ENCODE measurements at regions not wholly inside any gene's neighbourhood (a gene's known extent, or its start where the extent isn't known, plus 50 kb on each side); places are given as distances from the start of the nearest gene placed in this dataset.
A peak's percentile ranks its signal among the peaks of the same experiment; 100 is the strongest.

DNA sequence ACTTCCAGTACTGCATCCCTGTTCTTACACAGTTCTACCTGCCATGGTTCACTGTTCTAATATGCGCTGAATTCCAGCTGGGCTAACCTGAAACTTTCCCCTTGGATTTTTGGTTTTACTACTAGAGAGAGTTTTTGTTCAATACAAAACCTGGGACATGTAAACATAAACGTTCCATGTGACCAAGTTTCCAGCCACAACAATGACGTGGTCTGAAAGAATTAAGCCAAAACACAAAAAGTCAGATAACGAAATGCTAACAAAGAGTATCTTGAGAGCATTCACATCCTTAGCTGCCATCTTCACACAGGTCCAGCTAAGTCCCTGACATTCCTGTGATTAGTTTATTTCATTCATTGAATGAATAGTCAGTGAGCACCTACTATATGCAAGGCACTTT is 467.0 kb upstream of the PKDCC start:
- DNase-seq: no peak

- no peak for DNase-seq
Observed at GRCh38 chr2:41595240-41595639, 452.6 kb upstream of the PKDCC start.

DNA sequence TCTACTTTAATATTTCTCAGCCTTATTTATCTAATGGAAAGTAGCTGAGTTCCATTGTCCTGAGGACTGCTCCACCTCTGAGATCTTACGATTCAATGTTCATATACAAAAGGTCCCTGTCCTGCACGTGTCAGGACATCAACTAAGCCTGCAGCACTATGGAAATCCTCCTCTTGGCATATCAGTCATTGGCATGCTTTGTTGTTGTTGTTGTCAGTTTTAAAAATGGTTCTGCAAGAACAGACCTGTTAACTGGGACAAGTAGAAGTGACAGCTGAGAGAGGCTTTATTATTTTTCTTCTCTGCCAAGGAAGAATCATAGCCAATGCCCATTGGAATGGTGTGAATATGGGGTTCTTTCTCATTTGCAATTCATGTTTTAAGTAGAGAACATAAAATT is 450.1 kb upstream of the PKDCC start:
- DNase-seq: no peak

DNA sequence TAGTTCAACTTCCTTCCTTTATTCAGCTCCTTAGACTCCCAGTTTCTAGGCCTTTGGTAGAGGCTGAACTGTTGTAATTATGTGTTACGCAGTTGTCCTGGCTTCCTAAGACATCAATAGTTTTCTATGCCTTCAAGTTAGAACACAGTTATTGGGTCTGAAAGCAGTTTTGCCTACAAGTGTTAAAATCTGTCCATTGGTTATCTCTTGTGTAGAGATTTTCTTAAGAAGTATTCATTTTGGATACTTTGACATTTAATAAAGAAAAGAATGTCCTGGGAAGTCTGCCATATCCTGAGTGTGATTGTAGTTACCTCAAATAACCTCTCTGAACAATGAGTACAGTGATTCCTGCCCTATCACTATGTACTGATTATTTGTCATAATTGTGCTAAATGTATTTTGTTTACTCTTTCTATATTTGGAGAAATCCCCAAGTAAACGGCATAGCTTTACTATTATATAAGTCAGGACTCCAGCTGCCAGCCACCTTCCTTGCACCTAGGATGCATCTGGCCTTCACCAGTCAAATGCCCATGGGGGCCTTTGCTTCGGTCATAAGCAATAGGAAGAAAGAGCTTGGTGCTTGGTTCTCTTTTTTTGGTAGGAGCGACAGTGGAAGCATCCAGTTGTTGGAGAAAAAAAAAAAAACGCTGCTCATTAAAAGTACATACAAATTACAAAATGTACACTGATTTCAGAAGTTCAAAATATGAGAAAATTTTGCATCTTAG is 449.5 kb upstream of the PKDCC start:
- DNase-seq: no peak

- no peak for DNase-seq
Observed at GRCh38 chr2:41600460-41600859, 447.4 kb upstream of the PKDCC start.

DNA sequence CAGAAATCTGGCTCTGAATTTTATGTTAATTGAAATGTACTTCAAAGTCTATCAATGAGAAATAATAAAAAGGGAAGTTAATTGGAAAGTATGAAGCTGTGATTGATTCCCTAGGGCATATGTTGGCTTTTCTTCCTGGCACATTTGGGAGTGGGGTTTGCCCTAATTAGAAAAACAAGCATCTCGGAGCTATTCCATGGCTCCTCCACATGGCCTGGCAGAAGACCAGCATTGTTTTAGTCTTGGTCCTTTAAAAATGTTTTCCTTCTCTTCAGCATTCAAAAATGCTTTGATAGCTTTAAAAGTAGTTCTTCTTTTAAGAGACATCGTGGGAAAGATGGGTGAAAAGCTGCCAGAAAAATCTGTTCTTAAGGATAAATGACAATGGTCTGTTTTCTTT is 445.5 kb upstream of the PKDCC start:
- DNase-seq: no peak

- no peak for DNase-seq
Observed at GRCh38 chr2:41605311-41605710, 442.5 kb upstream of the PKDCC start.

GRCh38 chr2:41605914-41606313 is 441.9 kb upstream of the PKDCC start:
- no peak for DNase-seq

DNA sequence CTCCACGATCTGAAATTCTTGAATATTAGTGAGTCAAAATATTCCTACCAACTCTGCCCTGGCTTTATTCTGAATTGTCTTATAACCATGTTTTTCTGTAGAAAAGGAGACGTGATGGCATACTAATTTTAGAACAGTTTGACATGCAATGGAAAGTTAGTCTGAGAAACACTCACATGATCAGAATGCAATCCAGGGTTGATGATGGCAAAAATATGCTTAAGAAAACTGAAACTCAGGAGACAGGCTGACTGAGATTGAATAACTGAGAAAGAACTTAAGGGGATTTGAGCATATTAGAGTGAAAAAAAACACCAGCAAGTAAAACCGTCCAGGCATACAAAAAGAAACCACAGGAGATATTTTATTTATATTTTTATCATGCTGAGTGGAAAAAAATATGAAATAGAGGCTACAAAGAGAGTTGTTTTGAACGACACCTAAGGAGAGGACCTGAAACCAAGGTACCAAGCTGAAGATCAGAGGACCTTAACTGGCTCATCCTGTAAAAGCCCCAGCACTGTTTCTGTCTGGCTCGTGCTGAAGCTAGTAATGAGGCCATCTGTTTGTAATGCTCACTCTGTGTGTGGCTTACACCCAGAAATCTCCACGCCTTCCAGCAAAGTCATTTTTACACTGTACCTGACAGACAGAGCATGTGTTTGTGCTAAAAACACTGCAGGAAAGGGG is 437.2 kb upstream of the PKDCC start:
- no peak for DNase-seq

- DNase-seq: no peak
Observed at GRCh38 chr2:41618754-41619153, 429.1 kb upstream of the PKDCC start.

- no peak for DNase-seq
Observed at GRCh38 chr2:41621095-41621494, 426.7 kb upstream of the PKDCC start.

- DNase-seq: no peak
Observed at GRCh38 chr2:41621563-41621962, 426.3 kb upstream of the PKDCC start.

DNA sequence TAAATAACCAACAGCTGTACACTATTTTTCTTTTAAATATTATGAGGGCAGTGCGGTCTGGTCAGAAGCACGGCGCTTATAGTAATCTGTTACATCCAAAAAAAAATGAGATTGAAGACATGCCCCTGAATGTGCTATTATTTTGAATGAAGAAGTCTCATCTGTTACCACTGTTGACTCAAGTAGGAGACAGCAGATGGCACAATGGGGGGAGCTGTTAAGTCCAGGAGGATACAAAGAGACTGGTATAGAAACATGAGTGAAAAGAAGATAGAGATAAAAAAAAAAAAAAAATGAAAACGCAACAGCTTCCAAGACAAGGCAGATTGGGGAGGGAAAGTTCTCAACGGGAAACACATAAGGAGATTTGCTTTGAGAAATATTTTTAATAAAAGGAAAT is 425.5 kb upstream of the PKDCC start:
- no peak for DNase-seq

GRCh38 chr2:41626936-41627335 is 420.9 kb upstream of the PKDCC start:
- DNase-seq: no peak

- DNase-seq: no peak
Observed at GRCh38 chr2:41634686-41635085, 413.1 kb upstream of the PKDCC start.

DNA sequence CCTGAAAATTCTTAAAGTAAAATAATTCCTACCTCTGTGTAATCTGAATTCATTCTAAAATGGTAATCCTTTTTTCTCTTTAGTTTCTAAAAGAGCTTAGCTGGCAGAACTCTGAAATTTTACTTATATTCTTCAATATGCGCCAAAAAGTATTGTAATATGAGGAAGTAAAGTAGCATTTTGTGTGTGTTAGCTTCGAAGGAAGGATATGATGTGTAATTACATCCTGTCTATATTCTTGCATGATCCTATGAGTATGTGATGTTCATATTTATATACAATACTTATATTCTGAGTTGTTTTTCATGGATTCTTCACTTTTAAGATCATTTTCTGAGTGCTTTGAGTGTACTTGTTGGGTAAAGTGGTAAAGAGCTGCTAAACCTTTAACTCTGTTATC is 402.9 kb upstream of the PKDCC start:
- DNase-seq: no peak

DNA sequence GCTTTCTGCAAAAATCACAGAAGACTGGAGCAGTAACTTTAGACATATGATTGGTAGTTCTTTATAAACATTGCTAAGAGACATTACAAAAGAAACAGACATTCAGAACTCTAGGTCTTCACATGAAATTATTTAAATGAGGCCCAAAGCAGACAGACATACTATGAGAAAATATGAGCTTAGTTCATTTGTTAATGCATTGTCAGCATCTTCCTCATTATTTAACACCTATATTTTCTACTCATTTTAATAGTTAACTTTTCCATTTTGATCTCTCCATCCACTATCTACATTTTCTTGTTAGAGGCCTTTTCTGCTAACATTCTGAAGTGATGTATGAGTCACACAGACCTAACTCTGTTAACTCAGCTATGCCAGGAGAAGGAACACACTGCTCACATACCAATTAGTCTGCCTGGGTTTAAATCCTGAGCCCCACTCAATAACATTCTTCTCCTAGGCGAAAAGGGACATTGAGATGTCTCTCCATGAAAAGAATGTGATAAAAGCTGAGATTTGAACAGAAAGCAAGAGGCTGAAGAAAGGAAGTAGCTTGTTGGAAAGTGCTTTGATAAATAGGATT is 400.3 kb upstream of the PKDCC start:
- DNase-seq: no peak

DNA sequence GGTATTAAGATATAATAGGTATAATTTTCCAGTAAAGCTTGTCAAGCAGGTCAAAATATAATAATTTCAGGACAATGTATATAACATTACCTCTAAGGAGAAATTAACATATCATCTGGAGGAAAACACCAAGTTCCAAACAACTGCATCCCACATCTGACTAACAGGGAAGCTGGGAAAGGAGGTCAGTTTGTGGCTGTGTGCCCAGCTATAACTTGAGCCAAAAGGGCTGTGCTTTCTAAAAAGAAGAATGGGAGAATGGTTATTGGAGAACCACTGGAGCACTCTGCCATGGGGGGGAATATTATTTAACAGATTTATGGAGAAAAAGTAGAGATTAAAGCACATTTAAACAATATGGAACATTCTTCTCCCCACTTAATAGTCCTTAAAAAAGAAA is 390.6 kb upstream of the PKDCC start:
- DNase-seq: no peak

DNA sequence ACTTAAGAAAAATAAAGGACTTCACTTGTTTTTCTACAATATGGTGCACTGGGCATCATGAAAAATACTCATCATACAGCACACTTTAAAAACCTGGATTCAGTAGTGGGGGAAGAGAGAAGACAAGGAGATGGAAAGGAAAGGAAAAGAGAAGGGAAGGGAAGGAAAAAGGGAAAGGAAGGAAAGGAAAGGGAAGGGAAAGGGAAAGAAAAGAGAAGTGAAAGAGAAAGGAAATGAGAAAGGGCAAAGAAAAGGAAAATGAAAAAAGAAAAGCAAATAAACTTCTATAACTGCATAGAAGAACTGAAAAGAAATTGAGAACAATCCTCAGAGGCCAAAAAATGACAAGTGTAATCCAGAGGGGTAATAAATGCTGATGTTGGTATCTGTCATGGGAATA is 388.1 kb upstream of the PKDCC start:
- DNase-seq: no peak

DNA sequence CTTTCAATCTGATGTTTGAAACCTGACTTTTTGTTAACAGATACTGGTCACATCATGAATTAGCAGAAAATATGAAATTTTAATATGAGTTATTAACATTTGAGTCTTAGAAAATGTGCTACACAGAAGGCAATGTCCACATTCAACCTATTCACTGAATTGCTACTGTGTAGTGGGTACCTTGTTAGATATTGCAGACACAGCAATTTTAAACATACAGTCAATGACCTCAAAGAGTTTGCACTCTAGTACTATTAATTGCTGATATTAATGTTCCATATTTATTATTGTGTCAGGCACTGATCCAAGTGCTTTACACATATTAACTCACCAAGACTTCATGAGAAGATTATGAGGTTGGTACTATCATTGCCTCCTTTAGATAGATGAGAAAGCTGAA is 385.4 kb upstream of the PKDCC start:
- DNase-seq: no peak

DNA sequence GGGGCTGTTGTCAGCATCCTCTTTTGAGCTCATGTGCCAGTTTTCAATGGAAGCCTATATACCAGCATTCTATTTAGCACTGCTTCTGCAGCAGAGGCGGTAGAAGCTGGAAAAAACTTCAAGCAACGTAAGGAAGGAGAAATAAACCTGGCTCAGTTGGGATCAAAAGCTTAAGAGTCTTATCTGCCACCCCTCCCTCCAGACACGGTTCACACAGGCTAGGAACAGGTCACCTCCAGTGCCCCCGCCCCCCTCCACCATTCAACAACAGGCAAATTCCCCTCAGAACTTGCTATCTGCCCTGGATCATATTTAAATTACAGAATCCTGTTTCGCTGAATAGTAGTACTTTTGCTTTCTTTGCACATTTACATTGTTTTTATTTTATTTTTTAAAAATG is 384.8 kb upstream of the PKDCC start:
- DNase-seq: no peak

GRCh38 chr2:41668529-41668928 is 379.3 kb upstream of the PKDCC start:
- peak; percentile 4 for DNase-seq

- DNase-seq: no peak
Observed at GRCh38 chr2:41678639-41679038, 369.2 kb upstream of the PKDCC start.

DNA sequence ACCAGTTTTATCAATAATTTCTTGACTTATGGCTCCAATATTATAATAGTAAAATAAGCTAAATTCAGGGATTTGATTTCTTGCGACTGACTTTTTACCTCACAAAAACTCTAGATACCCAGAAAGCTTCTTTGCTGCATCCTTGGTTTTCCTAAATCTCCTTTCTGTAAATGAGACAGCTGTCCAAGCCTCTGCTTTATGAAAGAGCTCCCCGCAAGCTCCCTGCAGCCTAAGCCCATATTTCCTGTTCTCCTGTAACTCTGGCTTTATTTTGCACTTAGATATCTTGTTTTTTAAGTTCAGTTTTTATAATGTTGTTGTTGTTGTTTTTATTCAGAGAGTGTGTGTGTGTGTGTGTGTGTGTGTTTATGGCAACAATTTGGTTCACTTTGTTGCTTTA is 361.7 kb upstream of the PKDCC start:
- DNase-seq: no peak
